ENCODE measurements at regions not wholly inside any gene's neighbourhood (a gene's known extent, or its start where the extent isn't known, plus 50 kb on each side); places are given as distances from the start of the nearest gene placed in this dataset.

GRCh38 chr14:71332476-71332875 lies 425.2 kb downstream of the PCNX1 start:
- no peak for TF ChIP-seq SIN3A (IDR thresholded peaks at IDR 0.05; ENCODE audit: borderline replicate concordance, insufficient read depth, low read length)
- no peak for TF ChIP-seq TAF1 (IDR thresholded peaks at IDR 0.05; ENCODE audit: borderline replicate concordance, insufficient read depth, low read length)
- TF ChIP-seq FOXP2 (optimal IDR thresholded peaks at IDR 0.05; ENCODE audit: borderline replicate concordance, extremely low read depth, extremely low read length, insufficient read depth), result no peak
- no peak for TF ChIP-seq POLR2AphosphoS5 (IDR thresholded peaks at IDR 0.05; ENCODE audit: low read depth, low read length)
- TF ChIP-seq, protein P1, sequence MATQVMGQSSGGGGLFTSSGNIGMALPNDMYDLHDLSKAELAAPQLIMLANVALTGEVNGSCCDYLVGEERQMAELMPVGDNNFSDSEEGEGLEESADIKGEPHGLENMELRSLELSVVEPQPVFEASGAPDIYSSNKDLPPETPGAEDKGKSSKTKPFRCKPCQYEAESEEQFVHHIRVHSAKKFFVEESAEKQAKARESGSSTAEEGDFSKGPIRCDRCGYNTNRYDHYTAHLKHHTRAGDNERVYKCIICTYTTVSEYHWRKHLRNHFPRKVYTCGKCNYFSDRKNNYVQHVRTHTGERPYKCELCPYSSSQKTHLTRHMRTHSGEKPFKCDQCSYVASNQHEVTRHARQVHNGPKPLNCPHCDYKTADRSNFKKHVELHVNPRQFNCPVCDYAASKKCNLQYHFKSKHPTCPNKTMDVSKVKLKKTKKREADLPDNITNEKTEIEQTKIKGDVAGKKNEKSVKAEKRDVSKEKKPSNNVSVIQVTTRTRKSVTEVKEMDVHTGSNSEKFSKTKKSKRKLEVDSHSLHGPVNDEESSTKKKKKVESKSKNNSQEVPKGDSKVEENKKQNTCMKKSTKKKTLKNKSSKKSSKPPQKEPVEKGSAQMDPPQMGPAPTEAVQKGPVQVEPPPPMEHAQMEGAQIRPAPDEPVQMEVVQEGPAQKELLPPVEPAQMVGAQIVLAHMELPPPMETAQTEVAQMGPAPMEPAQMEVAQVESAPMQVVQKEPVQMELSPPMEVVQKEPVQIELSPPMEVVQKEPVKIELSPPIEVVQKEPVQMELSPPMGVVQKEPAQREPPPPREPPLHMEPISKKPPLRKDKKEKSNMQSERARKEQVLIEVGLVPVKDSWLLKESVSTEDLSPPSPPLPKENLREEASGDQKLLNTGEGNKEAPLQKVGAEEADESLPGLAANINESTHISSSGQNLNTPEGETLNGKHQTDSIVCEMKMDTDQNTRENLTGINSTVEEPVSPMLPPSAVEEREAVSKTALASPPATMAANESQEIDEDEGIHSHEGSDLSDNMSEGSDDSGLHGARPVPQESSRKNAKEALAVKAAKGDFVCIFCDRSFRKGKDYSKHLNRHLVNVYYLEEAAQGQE (IDR thresholded peaks at IDR 0.05; ENCODE audit: insufficient read depth in 1 of 2, low read depth in 2 of 2, low read length in 2 of 2), result no peak

GRCh38 chr14:71333705-71334104 lies 426.4 kb downstream of the PCNX1 start:
- no peak for TF ChIP-seq SIN3A (IDR thresholded peaks at IDR 0.05; ENCODE audit: borderline replicate concordance, insufficient read depth, low read length)
- no peak for TF ChIP-seq TAF1 (IDR thresholded peaks at IDR 0.05; ENCODE audit: borderline replicate concordance, insufficient read depth, low read length)
- no peak for TF ChIP-seq POLR2AphosphoS5 (IDR thresholded peaks at IDR 0.05; ENCODE audit: low read depth, low read length)
- TF ChIP-seq, protein P1 (IDR thresholded peaks at IDR 0.05; ENCODE audit: insufficient read depth in 1 of 2, low read depth in 2 of 2, low read length in 2 of 2), result no peak
- no peak for TF ChIP-seq FOXP2 (optimal IDR thresholded peaks at IDR 0.05; ENCODE audit: borderline replicate concordance, extremely low read depth, extremely low read length, insufficient read depth)

DNA sequence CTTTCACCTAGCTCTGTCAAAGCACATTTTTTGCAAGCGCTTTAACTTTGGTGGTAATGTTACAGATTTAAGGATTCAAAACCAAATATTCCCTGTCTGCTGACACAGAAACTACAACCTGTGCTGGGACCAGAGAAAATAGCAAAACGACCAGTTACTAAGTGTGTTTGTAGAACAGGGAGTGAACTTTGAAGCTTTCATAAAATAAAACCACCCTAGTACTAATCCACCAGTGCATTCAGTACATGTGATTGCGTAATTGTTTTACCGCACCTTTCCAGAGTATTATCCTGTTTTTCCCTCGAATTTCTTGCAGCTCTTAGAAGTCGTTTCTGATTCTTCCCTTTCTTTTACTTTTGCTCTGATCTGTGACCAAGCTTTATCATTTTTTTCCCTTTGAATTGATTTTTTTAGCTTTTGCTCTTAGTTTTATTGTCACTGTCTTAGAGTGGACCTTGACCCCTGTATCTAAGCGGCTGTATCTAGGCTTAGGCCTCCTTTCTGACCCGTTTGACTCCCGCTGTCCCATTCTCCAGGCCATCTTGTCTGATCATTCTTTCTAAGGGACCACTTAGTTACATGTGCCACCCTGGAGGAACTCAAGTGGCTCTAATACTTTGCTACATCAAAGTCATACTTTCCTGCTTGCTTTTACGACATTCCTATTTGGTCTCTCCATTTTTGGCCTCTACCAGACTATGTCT lies 429.4 kb downstream of the PCNX1 start:
- TF ChIP-seq SIN3A (IDR thresholded peaks at IDR 0.05; ENCODE audit: borderline replicate concordance, insufficient read depth, low read length), result no peak

- TF ChIP-seq, protein P1 (IDR thresholded peaks at IDR 0.05; ENCODE audit: insufficient read depth in 1 of 2, low read depth in 2 of 2, low read length in 2 of 2), result no peak
- TF ChIP-seq POLR2AphosphoS5 (IDR thresholded peaks at IDR 0.05; ENCODE audit: low read depth, low read length) (no peak), TAF1 (IDR thresholded peaks at IDR 0.05; ENCODE audit: borderline replicate concordance, insufficient read depth, low read length) (no peak), SIN3A (IDR thresholded peaks at IDR 0.05; ENCODE audit: borderline replicate concordance, insufficient read depth, low read length) (no peak), FOXP2 (optimal IDR thresholded peaks at IDR 0.05; ENCODE audit: borderline replicate concordance, extremely low read depth, extremely low read length, insufficient read depth) (no peak)
Measured at GRCh38 chr14:71338153-71338552, 430.9 kb downstream of the PCNX1 start.

DNA sequence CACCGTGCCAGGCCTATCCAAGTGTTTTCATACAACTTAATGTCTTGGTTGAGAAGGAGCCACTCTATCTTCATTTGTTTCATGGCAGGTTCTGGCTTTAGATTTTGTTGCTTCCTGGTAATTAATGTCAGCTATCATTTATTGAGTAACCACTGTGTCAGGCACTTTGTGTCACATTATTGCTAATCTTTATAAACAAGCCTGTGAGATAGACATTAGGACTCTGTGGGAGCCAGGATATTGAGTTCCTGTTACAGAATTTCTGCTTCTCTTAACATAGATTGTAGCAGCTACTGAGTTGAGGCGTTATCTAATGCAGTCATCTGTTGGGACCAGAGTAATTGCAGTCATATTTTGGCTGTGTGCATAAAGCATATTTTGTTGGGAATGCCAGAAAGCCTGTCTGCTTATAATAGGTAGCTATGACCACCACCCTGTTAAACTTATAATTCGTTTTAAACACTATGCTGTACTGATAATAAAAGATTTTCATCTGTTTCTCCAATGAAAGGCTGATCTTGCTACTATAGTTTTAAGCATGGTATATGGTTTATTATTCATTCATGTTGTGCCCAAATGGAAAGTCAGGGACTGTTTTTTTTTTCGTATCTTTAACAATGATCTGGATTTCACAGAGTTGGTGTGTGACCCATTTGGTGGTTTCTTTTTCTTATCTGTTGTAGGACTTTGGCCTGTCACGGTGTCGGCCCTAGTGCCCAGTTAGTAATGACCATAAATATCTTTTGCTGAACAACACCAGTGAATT lies 432.6 kb downstream of the PCNX1 start:
- TF ChIP-seq TAF1 (IDR thresholded peaks at IDR 0.05; ENCODE audit: borderline replicate concordance, insufficient read depth, low read length), result no peak

DNA sequence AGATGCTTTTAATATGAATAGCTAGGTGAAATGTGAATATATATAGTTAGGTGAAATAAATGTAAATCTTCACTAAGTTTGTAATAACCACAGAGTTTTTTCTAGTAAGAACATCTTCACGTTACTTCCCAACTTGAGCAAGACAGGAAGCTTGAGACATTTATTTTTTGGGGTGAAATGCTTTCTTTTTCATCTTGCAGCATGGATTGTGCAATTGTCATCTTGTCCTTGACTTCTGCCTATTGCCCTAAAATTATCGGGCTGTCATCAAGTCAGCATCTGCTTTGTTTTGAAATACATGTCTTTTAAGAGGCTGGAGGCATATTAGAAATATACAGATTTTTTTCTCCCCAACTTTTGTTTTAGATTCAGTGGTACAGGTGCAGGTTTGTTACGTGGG lies 433.9 kb downstream of the PCNX1 start:
- TF ChIP-seq, protein P1 (IDR thresholded peaks at IDR 0.05; ENCODE audit: insufficient read depth in 1 of 2, low read depth in 2 of 2, low read length in 2 of 2), result no peak
- TF ChIP-seq SIN3A (IDR thresholded peaks at IDR 0.05; ENCODE audit: borderline replicate concordance, insufficient read depth, low read length) (no peak), FOXP2 (optimal IDR thresholded peaks at IDR 0.05; ENCODE audit: borderline replicate concordance, extremely low read depth, extremely low read length, insufficient read depth) (no peak), TAF1 (IDR thresholded peaks at IDR 0.05; ENCODE audit: borderline replicate concordance, insufficient read depth, low read length) (no peak), POLR2AphosphoS5 (IDR thresholded peaks at IDR 0.05; ENCODE audit: low read depth, low read length) (no peak)
